Right lobe of liver (tissue), 4 donors: ENCODE measurements at regions not wholly inside any gene's neighbourhood (a gene's known extent, or its start where the extent isn't known, plus 50 kb on each side); places are given as distances from the start of the nearest gene placed in this dataset.

Experiments
- CTCF ChIP-seq, 4 donors: fragments of 200-600 bp in 3 of 4; fragments of 450-650 bp in 1 of 4; IDR thresholded peaks; one replicate each; pipeline versions ENCODE4 v1.5.1 to v1.8.0; 2016 to 2022; ENCODE audit warnings: antibody characterized with exemption in 4 of 4, mild to moderate bottlenecking in 2 of 4
- POLR2A ChIP-seq: fragments of 450-650 bp; IDR thresholded peaks from one replicate; pipeline ENCODE4 v1.6.1; 2017; ENCODE audit warnings: antibody characterized with exemption, mild to moderate bottlenecking
- donor health status: DM: no; HTN: no; CAD: no.
- donor health status: DM: no; HTN: no; CAD: no.
- donor health status: DM: no; HTN: yes; CAD: no.

GRCh38 chr13:84130495-84131114 lies 248.3 kb upstream of the SLITRK1 start:
- TF ChIP-seq CTCF (IDR thresholded peaks at IDR 0.05) (no peak), POLR2A (no peak)
